ENCODE measurements at regions not wholly inside any gene's neighbourhood (a gene's known extent, or its start where the extent isn't known, plus 50 kb on each side); places are given as distances from the start of the nearest gene placed in this dataset.
"Not testable (repeated sequence)": the region's sequence is repeated elsewhere in the genome, so short reads cannot be mapped to it uniquely, and the experiment has no call there.

GRCh38 chr19:23984911-23985310, 70.2 kb downstream of the ZNF726 start:
- not testable (repeated sequence) for DNase-seq

GRCh38 chr19:23986623-23987022, 71.9 kb downstream of the ZNF726 start:
- no peak for DNase-seq

GRCh38 chr19:23991170-23991569, 76.5 kb downstream of the ZNF726 start:
- DNase-seq: peak; percentile 59 to 63

GRCh38 chr19:23992348-23992747, 77.7 kb downstream of the ZNF726 start:
- DNase-seq: no peak

GRCh38 chr19:23993440-23993839, 78.8 kb downstream of the ZNF726 start:
- DNase-seq: no peak

DNA sequence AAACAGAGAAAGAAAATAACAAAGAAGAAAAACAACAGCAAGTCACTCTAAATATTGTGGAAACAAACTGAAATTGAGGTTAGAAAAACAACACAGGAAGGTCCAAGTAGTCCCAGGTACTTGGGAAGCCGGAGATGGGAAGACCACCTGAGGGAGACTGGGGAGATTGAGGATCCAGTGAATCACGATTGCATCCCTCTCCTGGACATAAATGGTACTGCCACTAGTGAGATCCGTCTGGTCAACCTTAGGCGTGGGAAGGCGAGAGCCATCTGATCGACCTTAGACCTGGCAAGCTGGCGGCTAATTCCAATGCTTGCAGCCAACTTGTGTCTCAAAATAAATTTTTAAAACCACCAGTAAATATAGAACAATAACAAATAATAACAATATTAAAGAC, 81.9 kb downstream of the ZNF726 start:
- peak in 1 of 2 experiments; percentile 30 for DNase-seq

DNA sequence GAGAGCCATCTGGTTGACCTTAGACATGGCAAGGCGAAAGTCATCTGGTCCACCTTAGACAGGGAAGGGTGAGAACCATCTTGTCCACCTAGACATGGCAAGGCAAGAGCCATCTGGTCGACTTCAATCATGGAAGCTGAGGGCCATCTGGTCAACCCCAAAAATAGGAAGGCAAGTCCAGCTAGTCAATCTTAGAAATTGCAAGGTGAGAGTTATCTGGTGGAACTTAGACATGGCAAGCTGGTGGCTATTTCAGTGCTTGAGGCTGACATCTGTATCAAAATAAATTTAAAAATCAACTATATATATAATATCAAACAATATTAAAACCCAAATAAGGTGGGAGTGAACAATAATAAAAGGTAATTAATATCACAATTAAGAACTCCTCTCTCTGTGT, 83.9 kb downstream of the ZNF726 start:
- no peak for DNase-seq

- DNase-seq: no peak
Measured at GRCh38 chr19:23999821-24000610, 85.3 kb downstream of the ZNF726 start.

- no peak for DNase-seq
Measured at GRCh38 chr19:24000656-24001055, 86.0 kb downstream of the ZNF726 start.

DNA sequence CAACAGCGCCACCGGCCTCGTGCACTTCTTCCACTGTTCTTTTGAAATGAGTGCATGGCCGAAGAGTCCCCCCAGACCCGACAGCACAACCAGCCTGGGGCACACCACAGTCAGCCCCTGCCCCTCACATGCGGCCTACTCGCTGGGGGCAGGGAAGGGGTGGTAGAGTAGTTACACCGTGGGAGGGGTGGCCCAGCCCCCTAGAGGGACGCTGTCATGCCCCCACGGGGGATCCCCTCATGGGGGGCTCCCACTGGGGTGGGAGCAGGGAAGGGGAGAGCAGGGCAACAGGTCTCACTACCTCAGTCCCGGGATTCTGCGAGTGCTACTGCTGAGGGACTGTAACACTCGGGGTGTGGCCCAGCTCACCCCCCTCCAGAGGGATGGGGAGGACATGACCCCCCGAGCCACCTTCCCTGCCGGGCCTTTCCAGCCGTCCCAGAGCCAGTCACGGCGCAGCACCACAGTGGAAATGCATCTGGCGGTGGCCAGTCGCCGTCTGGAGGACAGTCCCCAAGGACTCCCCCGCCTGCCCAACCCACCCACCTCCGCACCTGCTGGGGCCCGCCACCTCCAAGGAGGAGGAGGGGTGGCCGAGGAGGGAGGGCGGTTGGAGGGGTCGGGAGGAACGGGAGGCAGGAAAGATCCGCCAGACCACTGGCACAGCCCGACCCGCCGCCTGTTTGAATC, 84.6 kb upstream of the ZNF254 start:
- DNase-seq: no peak

- DNase-seq: no peak
Measured at GRCh38 chr19:24003537-24003936, 83.5 kb upstream of the ZNF254 start.

GRCh38 chr19:24004166-24004565, 82.8 kb upstream of the ZNF254 start:
- DNase-seq: no peak

DNA sequence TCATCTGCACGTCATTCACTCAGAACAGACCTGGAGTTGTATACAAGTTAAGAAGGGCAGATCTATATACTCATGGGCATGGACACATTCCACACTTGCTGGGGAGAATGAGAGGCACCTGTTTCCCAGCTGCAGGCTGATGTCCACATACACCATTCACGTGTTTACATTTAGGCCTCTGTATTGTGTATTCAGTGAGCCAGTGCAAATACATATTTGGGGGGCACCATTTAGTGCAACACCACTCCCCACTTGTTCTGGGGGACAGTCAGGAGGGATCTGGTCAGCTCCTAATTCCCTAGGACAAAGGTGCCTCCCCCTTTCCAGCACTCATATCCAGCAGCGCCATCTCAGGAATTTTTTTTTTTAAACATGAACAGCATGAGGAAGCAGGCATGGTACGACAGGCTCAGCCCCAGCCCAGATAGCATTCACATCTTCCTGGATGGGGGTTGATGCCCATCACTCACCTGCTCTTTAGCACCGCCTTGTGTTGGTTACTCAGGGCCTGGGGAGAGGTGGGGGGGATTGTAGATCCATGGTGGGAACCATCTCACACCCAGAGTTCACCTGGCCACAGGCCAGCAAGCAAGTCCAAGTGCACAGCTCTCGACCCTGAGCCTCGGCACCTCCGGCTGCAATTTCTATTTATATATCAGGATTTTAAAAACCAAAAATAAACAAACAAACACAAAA, 56.9 kb upstream of the ZNF254 start:
- no peak for DNase-seq

GRCh38 chr19:24032651-24033050, 54.3 kb upstream of the ZNF254 start:
- no peak for DNase-seq

DNA sequence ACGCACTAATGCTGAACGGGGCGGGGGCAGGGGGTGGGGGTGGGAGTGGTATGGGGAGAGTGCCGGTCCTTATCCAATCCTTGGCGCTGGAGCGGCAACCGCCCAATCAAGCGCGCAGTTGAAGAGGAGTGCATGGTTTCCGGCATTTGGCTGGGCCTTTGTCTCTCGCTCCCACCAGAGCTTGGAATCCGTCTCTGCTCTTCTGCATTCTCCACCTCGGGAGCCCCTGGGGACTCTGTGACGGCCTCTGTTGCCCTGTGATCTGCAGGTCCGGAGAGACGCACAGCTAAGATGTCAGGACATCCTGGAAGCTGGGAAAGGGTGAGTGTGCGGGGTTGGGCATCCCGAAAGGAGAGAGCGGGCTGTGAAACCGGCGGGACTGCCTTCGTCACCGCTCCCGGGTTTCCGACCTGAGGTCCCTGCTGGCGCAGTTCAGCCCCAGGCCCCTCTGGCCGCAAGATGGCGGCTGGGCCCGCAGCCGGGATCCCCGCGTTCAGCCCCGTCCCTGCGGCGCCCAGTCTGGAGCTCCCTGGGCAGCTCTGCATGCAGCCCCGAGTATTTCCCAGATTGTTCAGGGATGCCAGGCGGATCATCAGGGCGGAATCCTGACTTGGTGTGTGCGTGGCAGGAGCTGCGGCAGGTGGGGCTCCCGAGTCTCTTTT, 53.6 kb upstream of the ZNF254 start:
- peak; percentile 87 to 90 for DNase-seq

GRCh38 chr19:24033963-24034342, 53.0 kb upstream of the ZNF254 start:
- peak; percentile 51 to 52 for DNase-seq

- not testable (repeated sequence) for DNase-seq
Measured at GRCh38 chr19:24035261-24035880, 51.6 kb upstream of the ZNF254 start.
